ENCODE measurements at regions not wholly inside any gene's neighbourhood (a gene's known extent, or its start where the extent isn't known, plus 50 kb on each side); places are given as distances from the start of the nearest gene placed in this dataset.

- no peak for TF ChIP-seq CTCF (conservative IDR thresholded peaks at IDR 0.05; ENCODE audit: low read depth, low read length)
- no peak for TF ChIP-seq EZH2 (IDR thresholded peaks at IDR 0.05; ENCODE audit: borderline replicate concordance, low read depth, low read length, poor library complexity, severe bottlenecking)
Observed at GRCh38 chr20:34177052-34177451, 64.2 kb upstream of the ASIP start.

All from A673 (cell line).